GM12878 (cell line): ENCODE measurements at regions not wholly inside any gene's neighbourhood (a gene's known extent, or its start where the extent isn't known, plus 50 kb on each side); places are given as distances from the start of the nearest gene placed in this dataset.

Source experiments
- CREB1 ChIP-seq: IDR thresholded peaks from 2 replicates; pipeline ENCODE4 v1.6.1; 2012; ENCODE audit warnings: low read depth, mild to moderate bottlenecking, inconsistent platforms
- EZH2 ChIP-seq: IDR thresholded peaks from 2 replicates; pipeline ENCODE4 v1.6.1; 2012; ENCODE audit warnings: low read depth, mild to moderate bottlenecking, control low read depth, inconsistent platforms, low read length, borderline replicate concordance; ENCODE audit not compliant: control insufficient read depth
- FOS ChIP-seq: IDR thresholded peaks from 3 replicates; pipeline ENCODE4 v1.6.1; 2011; ENCODE audit warnings: borderline replicate concordance; ENCODE audit not compliant: insufficient read length; ENCODE audit errors: extremely low read depth
- HDAC6 ChIP-seq: fragments of 200-600 bp; sonication (generic); IDR thresholded peaks from one replicate; pipeline ENCODE4 v1.8.0; 2017; ENCODE audit warnings: antibody characterized with exemption; ENCODE audit not compliant: unreplicated experiment
- JUNB ChIP-seq: IDR thresholded peaks from 2 replicates; pipeline ENCODE4 v1.6.1; 2016; ENCODE audit warnings: antibody characterized with exemption, mild to moderate bottlenecking
- NFIC ChIP-seq: IDR thresholded peaks from 2 replicates; pipeline ENCODE4 v1.6.1; 2012; ENCODE audit warnings: low read depth, mild to moderate bottlenecking, inconsistent platforms, low read length, moderate library complexity
- NFYA ChIP-seq: IDR thresholded peaks from 2 replicates; pipeline ENCODE4 v1.6.1; 2011; ENCODE audit warnings: low read depth, mild to moderate bottlenecking, low read length, improper control_type of control experiment, borderline replicate concordance
- POLR2A ChIP-seq: IDR thresholded peaks from 2 replicates; pipeline ENCODE4 v1.6.1; 2011; ENCODE audit warnings: low read depth, mild to moderate bottlenecking, low read length
- POLR2AphosphoS5 ChIP-seq: IDR thresholded peaks from 2 replicates; pipeline ENCODE4 v1.6.1; 2011; ENCODE audit warnings: mild to moderate bottlenecking, low read length, inconsistent platforms
- REST ChIP-seq: IDR thresholded peaks from 2 replicates; pipeline ENCODE4 v1.6.1; 2012; ENCODE audit warnings: mild to moderate bottlenecking, low read depth, low read length
- ZBTB33 ChIP-seq: fragments of 450-650 bp; IDR thresholded peaks from 2 replicates; pipeline ENCODE4 v1.6.1; 2017; ENCODE audit warnings: mild to moderate bottlenecking
- TF ChIP-seq, protein P1 (sequence below): IDR thresholded peaks from 2 replicates; pipeline ENCODE4 v1.6.1; 2011; ENCODE audit warnings: low read depth, mild to moderate bottlenecking, low read length, moderate library complexity, borderline replicate concordance; ENCODE audit errors: extremely low read depth
- TF ChIP-seq, protein P2 (sequence below): fragments of 450-650 bp; formaldehyde crosslinking; IDR thresholded peaks from 2 replicates; pipeline ENCODE4 v1.4.0; 2022; ENCODE audit warnings: mild to moderate bottlenecking, moderate library complexity
- TF ChIP-seq, protein P3 (sequence below), 3 experiments: IDR thresholded peaks in 2 of 3; conservative IDR thresholded peaks in 1 of 3; 2 replicates each; pipeline ENCODE4 v1.5.1; 2011; ENCODE audit warnings: low read depth in 3 of 3, low read length in 3 of 3, mild to moderate bottlenecking in 3 of 3, control low read depth in 2 of 3, moderate library complexity in 2 of 3, inconsistent platforms in 1 of 3, mixed read lengths in 1 of 3; ENCODE audit not compliant: control insufficient read depth in 2 of 3, insufficient read depth in 1 of 3; ENCODE audit errors: extremely low read depth in 1 of 3

DNA sequence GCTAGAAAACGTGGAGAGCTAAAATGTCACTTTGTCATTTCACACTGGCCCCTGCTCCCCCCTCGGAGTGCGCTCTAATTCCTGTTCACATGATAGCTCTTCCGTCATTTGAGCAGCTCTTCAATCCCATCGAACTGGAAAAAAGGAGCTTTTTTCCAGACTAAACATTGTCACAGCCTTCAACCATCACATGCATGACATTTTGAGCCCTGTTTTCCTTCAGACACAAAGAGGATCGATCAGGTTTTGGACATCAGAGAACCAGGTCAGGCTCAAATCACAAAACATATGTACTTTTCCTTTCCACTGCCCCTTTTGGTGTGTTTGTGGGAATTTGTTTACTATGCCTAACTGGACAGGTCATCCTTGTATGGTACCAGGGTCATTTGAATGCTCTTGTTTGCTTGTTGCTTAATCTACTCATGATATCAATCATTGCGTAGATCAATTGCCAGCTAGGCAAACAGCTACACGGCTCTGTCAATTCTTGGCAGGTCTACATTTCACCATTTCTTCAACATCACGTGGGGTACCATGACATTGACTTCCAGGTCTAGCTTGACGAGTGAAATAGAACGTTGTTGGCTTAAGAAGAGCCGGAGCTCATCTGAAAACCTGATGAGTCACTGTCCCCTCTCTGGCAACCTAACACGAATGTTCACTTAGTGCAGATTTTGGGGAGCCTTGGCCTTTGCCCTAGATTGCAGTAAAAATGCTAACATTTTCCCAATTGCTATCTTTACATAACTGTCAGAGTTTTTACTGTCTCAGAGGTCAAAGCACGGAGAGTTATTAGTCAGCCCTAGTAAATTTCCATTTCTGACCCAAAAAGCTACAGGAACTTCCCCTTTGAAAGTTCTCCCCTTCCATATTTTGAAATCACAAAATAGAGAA lies 87.3 kb downstream of the LYZL2 start:
- TF ChIP-seq EZH2 (no peak), FOS (no peak), HDAC6 (no peak), POLR2AphosphoS5 (no peak), REST (no peak), POLR2A (no peak), NFYA (no peak), JUNB (no peak; the same call in 1 of the 2 replicates), NFIC (no peak; the same call in 1 of the 2 replicates), CREB1 (no peak), ZBTB33 (no peak)
- TF ChIP-seq, protein P1, sequence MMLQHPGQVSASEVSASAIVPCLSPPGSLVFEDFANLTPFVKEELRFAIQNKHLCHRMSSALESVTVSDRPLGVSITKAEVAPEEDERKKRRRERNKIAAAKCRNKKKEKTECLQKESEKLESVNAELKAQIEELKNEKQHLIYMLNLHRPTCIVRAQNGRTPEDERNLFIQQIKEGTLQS: no peak
- TF ChIP-seq, protein P2, sequence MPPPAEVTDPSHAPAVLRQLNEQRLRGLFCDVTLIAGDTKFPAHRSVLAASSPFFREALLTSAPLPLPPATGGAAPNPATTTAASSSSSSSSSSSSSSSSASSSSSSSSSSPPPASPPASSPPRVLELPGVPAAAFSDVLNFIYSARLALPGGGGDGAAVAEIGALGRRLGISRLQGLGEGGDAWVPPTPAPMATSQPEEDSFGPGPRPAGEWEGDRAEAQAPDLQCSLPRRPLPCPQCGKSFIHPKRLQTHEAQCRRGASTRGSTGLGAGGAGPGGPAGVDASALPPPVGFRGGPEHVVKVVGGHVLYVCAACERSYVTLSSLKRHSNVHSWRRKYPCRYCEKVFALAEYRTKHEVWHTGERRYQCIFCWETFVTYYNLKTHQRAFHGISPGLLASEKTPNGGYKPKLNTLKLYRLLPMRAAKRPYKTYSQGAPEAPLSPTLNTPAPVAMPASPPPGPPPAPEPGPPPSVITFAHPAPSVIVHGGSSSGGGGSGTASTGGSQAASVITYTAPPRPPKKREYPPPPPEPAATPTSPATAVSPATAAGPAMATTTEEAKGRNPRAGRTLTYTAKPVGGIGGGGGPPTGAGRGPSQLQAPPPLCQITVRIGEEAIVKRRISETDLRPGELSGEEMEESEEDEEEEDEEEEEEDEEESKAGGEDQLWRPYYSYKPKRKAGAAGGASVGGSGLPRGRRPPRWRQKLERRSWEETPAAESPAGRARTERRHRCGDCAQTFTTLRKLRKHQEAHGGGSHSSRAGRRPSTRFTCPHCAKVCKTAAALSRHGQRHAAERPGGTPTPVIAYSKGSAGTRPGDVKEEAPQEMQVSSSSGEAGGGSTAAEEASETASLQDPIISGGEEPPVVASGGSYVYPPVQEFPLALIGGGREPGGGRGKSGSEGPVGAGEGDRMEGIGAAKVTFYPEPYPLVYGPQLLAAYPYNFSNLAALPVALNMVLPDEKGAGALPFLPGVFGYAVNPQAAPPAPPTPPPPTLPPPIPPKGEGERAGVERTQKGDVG: no peak
- TF ChIP-seq, protein P3, sequence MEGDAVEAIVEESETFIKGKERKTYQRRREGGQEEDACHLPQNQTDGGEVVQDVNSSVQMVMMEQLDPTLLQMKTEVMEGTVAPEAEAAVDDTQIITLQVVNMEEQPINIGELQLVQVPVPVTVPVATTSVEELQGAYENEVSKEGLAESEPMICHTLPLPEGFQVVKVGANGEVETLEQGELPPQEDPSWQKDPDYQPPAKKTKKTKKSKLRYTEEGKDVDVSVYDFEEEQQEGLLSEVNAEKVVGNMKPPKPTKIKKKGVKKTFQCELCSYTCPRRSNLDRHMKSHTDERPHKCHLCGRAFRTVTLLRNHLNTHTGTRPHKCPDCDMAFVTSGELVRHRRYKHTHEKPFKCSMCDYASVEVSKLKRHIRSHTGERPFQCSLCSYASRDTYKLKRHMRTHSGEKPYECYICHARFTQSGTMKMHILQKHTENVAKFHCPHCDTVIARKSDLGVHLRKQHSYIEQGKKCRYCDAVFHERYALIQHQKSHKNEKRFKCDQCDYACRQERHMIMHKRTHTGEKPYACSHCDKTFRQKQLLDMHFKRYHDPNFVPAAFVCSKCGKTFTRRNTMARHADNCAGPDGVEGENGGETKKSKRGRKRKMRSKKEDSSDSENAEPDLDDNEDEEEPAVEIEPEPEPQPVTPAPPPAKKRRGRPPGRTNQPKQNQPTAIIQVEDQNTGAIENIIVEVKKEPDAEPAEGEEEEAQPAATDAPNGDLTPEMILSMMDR (IDR thresholded peaks at IDR 0.05 in 2 of 3, conservative IDR thresholded peaks at IDR 0.05 in 1 of 3; ENCODE audit: control insufficient read depth in 2 of 3, extremely low read depth in 1 of 3, insufficient read depth in 1 of 3, low read depth in 3 of 3, low read length in 3 of 3): no peak
